H9 (cell line): ENCODE measurements at regions not wholly inside any gene's neighbourhood (a gene's known extent, or its start where the extent isn't known, plus 50 kb on each side); places are given as distances from the start of the nearest gene placed in this dataset.

Source experiments
- DNase-seq: peaks from one replicate; pipeline ENCODE4 v3.0.0-alpha.2; 2017
- H2AFZ ChIP-seq: one replicate; pipeline ENCODE4 v1.6.1; 2013; ENCODE audit warnings: mild to moderate bottlenecking, low read length, control low read depth, moderate library complexity
- H2AK5ac ChIP-seq: 2 replicates; pipeline ENCODE4 v1.6.1; 2013; ENCODE audit warnings: low read length, control low read depth, mixed read lengths; ENCODE audit not compliant: insufficient read length
- H2BK120ac ChIP-seq: one replicate; pipeline ENCODE4 v1.6.1; 2013; ENCODE audit warnings: low read depth, mild to moderate bottlenecking, low read length, control low read depth, inconsistent platforms; ENCODE audit not compliant: poor library complexity, severe bottlenecking
- H2BK12ac ChIP-seq: 2 replicates; pipeline ENCODE4 v1.6.1; 2013; ENCODE audit warnings: low read length, control low read depth, mixed read lengths, low read depth; ENCODE audit not compliant: insufficient read length
- H2BK15ac ChIP-seq: 2 replicates; pipeline ENCODE4 v1.6.1; 2013; ENCODE audit warnings: low read depth, low read length, control low read depth
- H2BK20ac ChIP-seq: one replicate; pipeline ENCODE4 v1.6.1; 2013; ENCODE audit warnings: low read depth, mild to moderate bottlenecking, low read length, control low read depth, inconsistent platforms; ENCODE audit not compliant: poor library complexity, severe bottlenecking
- H2BK5ac ChIP-seq: 2 replicates; pipeline ENCODE4 v1.6.1; 2013; ENCODE audit warnings: low read length, control low read depth, mixed read lengths; ENCODE audit not compliant: insufficient read length
- H3K14ac ChIP-seq: 2 replicates; pipeline ENCODE4 v1.6.1; 2013; ENCODE audit warnings: low read length, control low read depth; ENCODE audit not compliant: insufficient read depth
- H3K18ac ChIP-seq: 2 replicates; pipeline ENCODE4 v1.6.1; 2013; ENCODE audit warnings: low read depth, mild to moderate bottlenecking, mixed read lengths, low read length, control low read depth; ENCODE audit not compliant: insufficient read length
- H3K23ac ChIP-seq: 2 replicates; pipeline ENCODE4 v1.6.1; 2013; ENCODE audit warnings: low read length, control low read depth, mixed read lengths, low read depth; ENCODE audit not compliant: insufficient read length
- H3K23me2 ChIP-seq: 2 replicates; pipeline ENCODE4 v1.6.1; 2013; ENCODE audit warnings: low read depth, mild to moderate bottlenecking, mixed read lengths, low read length, control low read depth; ENCODE audit not compliant: insufficient read length, poor library complexity, severe bottlenecking
- H3K27ac ChIP-seq: 2 replicates; pipeline ENCODE4 v1.5.1; 2013; ENCODE audit warnings: low read length, control low read depth, mixed read lengths, low read depth; ENCODE audit not compliant: insufficient read length
- H3K27me3 ChIP-seq: 2 replicates; pipeline ENCODE4 v1.6.1; 2013; ENCODE audit warnings: low read length, control low read depth, inconsistent platforms; ENCODE audit not compliant: insufficient read depth
- H3K4ac ChIP-seq: 2 replicates; pipeline ENCODE4 v1.6.1; 2013; ENCODE audit warnings: low read depth, mild to moderate bottlenecking, control low read depth, inconsistent platforms, low read length, moderate library complexity
- H3K4me1 ChIP-seq: 2 replicates; pipeline ENCODE4 v1.6.1; 2013; ENCODE audit warnings: low read length, control low read depth, inconsistent platforms; ENCODE audit not compliant: insufficient read depth
- H3K4me2 ChIP-seq: 2 replicates; pipeline ENCODE4 v1.6.1; 2013; ENCODE audit warnings: low read length, control low read depth, mixed read lengths; ENCODE audit not compliant: insufficient read length, insufficient read depth
- H3K56ac ChIP-seq: 2 replicates; pipeline ENCODE4 v1.6.1; 2013; ENCODE audit warnings: low read depth, mild to moderate bottlenecking, mixed read lengths, low read length, control low read depth; ENCODE audit not compliant: insufficient read length
- H3K79me1 ChIP-seq: 2 replicates; pipeline ENCODE4 v1.6.1; 2013; ENCODE audit warnings: low read depth, mild to moderate bottlenecking, moderate library complexity, low read length, control low read depth, inconsistent platforms; ENCODE audit not compliant: insufficient read depth, poor library complexity, severe bottlenecking
- H3K79me2 ChIP-seq: 2 replicates; pipeline ENCODE4 v1.6.1; 2013; ENCODE audit warnings: low read length, control low read depth, inconsistent platforms; ENCODE audit not compliant: insufficient read depth
- H3K9ac ChIP-seq: 2 replicates; pipeline ENCODE4 v1.6.1; 2013; ENCODE audit warnings: low read length, control low read depth, mixed read lengths; ENCODE audit not compliant: insufficient read length; ENCODE audit errors: extremely low read depth
- H3K9me3 ChIP-seq: one replicate; pipeline ENCODE4 v1.6.1; 2013; ENCODE audit warnings: low read depth, low read length, inconsistent platforms; ENCODE audit not compliant: control insufficient read depth
- H3T11ph ChIP-seq: one replicate; pipeline ENCODE4 v1.6.1; 2013; ENCODE audit warnings: mild to moderate bottlenecking, low read length, control low read depth, inconsistent platforms
- H4K20me1 ChIP-seq: one replicate; pipeline ENCODE4 v1.6.1; 2013; ENCODE audit not compliant: control insufficient read depth, insufficient read length, insufficient read depth
- H4K5ac ChIP-seq: 2 replicates; pipeline ENCODE4 v1.6.1; 2013; ENCODE audit warnings: low read depth, mild to moderate bottlenecking, mixed read lengths, low read length, control low read depth; ENCODE audit not compliant: insufficient read length
- H4K8ac ChIP-seq: replicated peaks from 2 replicates; pipeline ENCODE4 v1.6.1; 2013; ENCODE audit warnings: low read length, control low read depth, mixed read lengths, low read depth; ENCODE audit not compliant: insufficient read length
- H4K91ac ChIP-seq: 2 replicates; pipeline ENCODE4 v1.6.1; 2013; ENCODE audit warnings: low read depth, mild to moderate bottlenecking, moderate library complexity, mixed read lengths, low read length, control low read depth; ENCODE audit not compliant: insufficient read length
- H3K27ac Mint-ChIP-seq, 3 experiments: 2 replicates in 2 of 3; 3 replicates in 1 of 3; pipeline ENCODE4 v1.8.0; 2020 to 2021; ENCODE audit warnings: mixed read lengths in 3 of 3, mild to moderate bottlenecking in 1 of 3, moderate library complexity in 1 of 3
- H3K27me3 Mint-ChIP-seq: 2 replicates; pipeline ENCODE4 v1.8.0; 2021; ENCODE audit warnings: low read depth, mild to moderate bottlenecking, moderate library complexity, mixed read lengths
- H3K36me3 Mint-ChIP-seq, 3 experiments: 2 replicates in 2 of 3; 3 replicates in 1 of 3; pipeline ENCODE4 v1.8.0; 2020 to 2021; ENCODE audit warnings: low read depth in 3 of 3, mixed read lengths in 3 of 3; ENCODE audit not compliant: insufficient read depth in 1 of 3
- H3K4me1 Mint-ChIP-seq, 2 experiments: 2 replicates each; pipeline ENCODE4 v1.8.0; 2020; ENCODE audit warnings: mixed read lengths in 2 of 2
- H3K4me3 Mint-ChIP-seq, 2 experiments: 2 replicates in 1 of 2; 3 replicates in 1 of 2; pipeline ENCODE4 v1.8.0; 2020 to 2021; ENCODE audit warnings: mild to moderate bottlenecking in 2 of 2, mixed read lengths in 2 of 2, moderate library complexity in 1 of 2
- H3K9me3 Mint-ChIP-seq, 2 experiments: 2 replicates in 1 of 2; 3 replicates in 1 of 2; pipeline ENCODE4 v1.8.0; 2020; ENCODE audit warnings: mild to moderate bottlenecking in 2 of 2, mixed read lengths in 2 of 2, moderate library complexity in 1 of 2
- CTCF ChIP-seq: fragments of 200-600 bp; sonication (generic); conservative IDR thresholded peaks from 3 replicates; pipeline ENCODE4 v1.8.0; 2021; ENCODE audit warnings: antibody characterized with exemption, mild to moderate bottlenecking
- WGBS: extraction: QIAGEN DNeasy Blood & Tissue Kit; methylation state at CpG from one replicate; pipeline ENCODE4 v1.1.7; 2013; ENCODE audit warnings: missing lambda C conversion rate, low lambda C conversion rate, mixed read lengths; ENCODE audit not compliant: insufficient read length; ENCODE audit errors: extremely low coverage; 5-methylcytosine and 5-hydroxymethylcytosine counted together

GRCh38 chr16:86287664-86288201, 222.6 kb upstream of the FOXF1 start:
- WGBS = no CpG with 5 or more reads among the region's 8 CpGs
- no peak overlapping the region for H3K27ac ChIP-seq
- peaks cover 2% of the 10 kb centered on the region; the same call in 1 of the 2 replicates for H3K4me1 ChIP-seq
- no peaks in the 10 kb centered on the region for H3K79me1 ChIP-seq
- Mint-ChIP-seq H3K4me3 (peak overlapping the region; percentile 72 to 88), H3K36me3 (no peaks in the 10 kb centered on the region), H3K27ac (no peak overlapping the region; a peak in 1 of 7 replicates), H3K4me1 (peaks cover 47 to 54% of the 10 kb centered on the region in 2 experiments), H3K27me3 (peaks cover 99% of the 10 kb centered on the region), H3K9me3 (no peaks in the 10 kb centered on the region; a peak in 2 of 5 replicates)
- no peak overlapping the region for H3K56ac ChIP-seq
- H4K91ac ChIP-seq = no peak overlapping the region
- H3K18ac ChIP-seq = no peak overlapping the region
- no peak overlapping the region for H2AK5ac ChIP-seq
- H2BK12ac ChIP-seq = no peak overlapping the region
- H3K9me3 ChIP-seq = no peaks in the 10 kb centered on the region
- H3K23me2 ChIP-seq = peaks cover 17% of the 10 kb centered on the region
- H3T11ph ChIP-seq = no peak overlapping the region
- H4K20me1 ChIP-seq = no peaks in the 10 kb centered on the region
- no peak overlapping the region for H4K5ac ChIP-seq
- no peak overlapping the region for H2BK120ac ChIP-seq
- no peak for DNase-seq
- H3K14ac ChIP-seq = no peak overlapping the region; the same call in 1 of the 2 replicates
- peak overlapping the region; percentile 67 for H3K4me2 ChIP-seq
- no peak overlapping the region for H3K4ac ChIP-seq
- H3K9ac ChIP-seq = no peak overlapping the region
- no peak overlapping the region for H2BK20ac ChIP-seq
- TF ChIP-seq CTCF = no peak
- H2BK5ac ChIP-seq = no peak overlapping the region
- H3K79me2 ChIP-seq = no peaks in the 10 kb centered on the region
- peaks cover 52% of the 10 kb centered on the region for H3K27me3 ChIP-seq
- H2AFZ ChIP-seq = no peak overlapping the region
- no peak overlapping the region for H2BK15ac ChIP-seq
- H3K23ac ChIP-seq = no peak overlapping the region
- no peak overlapping the region for H4K8ac ChIP-seq
